Neural progenitor cell (in vitro differentiated cells): ENCODE measurements at regions not wholly inside any gene's neighbourhood (a gene's known extent, or its start where the extent isn't known, plus 50 kb on each side); places are given as distances from the start of the nearest gene placed in this dataset.
A peak's percentile ranks its signal among the peaks of the same experiment; 100 is the strongest.

Experiments
- DNase-seq: peaks from one replicate; pipeline ENCODE4 v3.0.0-alpha.2; 2016; ENCODE audit warnings: low spot score
- H2AFZ ChIP-seq: fragments of 200-600 bp; sonication (generic); replicated peaks from 2 replicates; pipeline ENCODE4 v1.6.1; 2016; ENCODE audit warnings: antibody characterized with exemption
- H3F3A ChIP-seq: fragments of 200-600 bp; sonication (generic); 2 replicates; pipeline ENCODE4 v1.6.1; 2016; ENCODE audit warnings: antibody characterized with exemption, low read depth
- H3K27ac ChIP-seq: fragments of 200-600 bp; sonication (generic); 2 replicates; pipeline ENCODE4 v1.5.1; 2016; ENCODE audit warnings: mild to moderate bottlenecking
- H3K27me3 ChIP-seq: fragments of 200-600 bp; sonication (generic); 2 replicates; pipeline ENCODE4 v1.6.1; 2016; ENCODE audit warnings: mild to moderate bottlenecking, moderate library complexity
- H3K36me3 ChIP-seq: fragments of 200-600 bp; sonication (generic); 2 replicates; pipeline ENCODE4 v1.5.1; 2016
- H3K4me1 ChIP-seq: fragments of 200-600 bp; sonication (generic); 2 replicates; pipeline ENCODE4 v1.6.1; 2016; ENCODE audit warnings: mixed run types
- H3K4me2 ChIP-seq: fragments of 200-600 bp; sonication (generic); 2 replicates; pipeline ENCODE4 v1.6.1; 2016
- H3K4me3 ChIP-seq: fragments of 200-600 bp; sonication (generic); 2 replicates; pipeline ENCODE4 v1.5.1; 2016
- H3K79me2 ChIP-seq: fragments of 200-600 bp; sonication (generic); 2 replicates; pipeline ENCODE4 v1.6.1; 2016; ENCODE audit warnings: low read depth
- H3K9ac ChIP-seq: fragments of 200-600 bp; sonication (generic); 2 replicates; pipeline ENCODE4 v1.6.1; 2016
- H3K9me3 ChIP-seq: fragments of 200-600 bp; sonication (generic); 2 replicates; pipeline ENCODE4 v1.5.1; 2016; ENCODE audit warnings: low read depth
- H4K20me1 ChIP-seq: fragments of 200-600 bp; sonication (generic); 2 replicates; pipeline ENCODE4 v1.6.1; 2016; ENCODE audit warnings: low read depth
- H3K27ac Mint-ChIP-seq: 3 replicates; pipeline ENCODE4 v1.8.0; 2021; ENCODE audit warnings: mixed read lengths
- H3K27me3 Mint-ChIP-seq: 2 replicates; pipeline ENCODE4 v1.8.0; 2022; ENCODE audit warnings: low read depth, mild to moderate bottlenecking, inconsistent platforms, moderate library complexity, mixed read lengths; ENCODE audit not compliant: insufficient read depth
- H3K36me3 Mint-ChIP-seq: 3 replicates; pipeline ENCODE4 v1.8.0; 2021; ENCODE audit warnings: mixed read lengths
- H3K4me1 Mint-ChIP-seq: 3 replicates; pipeline ENCODE4 v1.8.0; 2021; ENCODE audit warnings: mixed read lengths
- H3K4me3 Mint-ChIP-seq: 3 replicates; pipeline ENCODE4 v1.8.0; 2021; ENCODE audit warnings: mild to moderate bottlenecking, moderate library complexity, mixed read lengths
- H3K9me3 Mint-ChIP-seq: 3 replicates; pipeline ENCODE4 v1.8.0; 2020; ENCODE audit warnings: mixed read lengths
- EZH2 ChIP-seq: fragments of 200-600 bp; sonication (generic); IDR thresholded peaks from 2 replicates; pipeline ENCODE4 v1.6.1; 2017; ENCODE audit warnings: antibody characterized with exemption, mild to moderate bottlenecking, moderate library complexity
- EZH2phosphoT487 ChIP-seq: fragments of 200-600 bp; sonication (generic); IDR thresholded peaks from 2 replicates; pipeline ENCODE4 v1.6.1; 2017; ENCODE audit warnings: antibody characterized with exemption
- TF ChIP-seq, protein P1 (sequence below): fragments of 200-600 bp; sonication (generic); IDR thresholded peaks from 2 replicates; pipeline ENCODE4 v1.5.1; 2017; ENCODE audit warnings: antibody characterized with exemption, mild to moderate bottlenecking

DNA sequence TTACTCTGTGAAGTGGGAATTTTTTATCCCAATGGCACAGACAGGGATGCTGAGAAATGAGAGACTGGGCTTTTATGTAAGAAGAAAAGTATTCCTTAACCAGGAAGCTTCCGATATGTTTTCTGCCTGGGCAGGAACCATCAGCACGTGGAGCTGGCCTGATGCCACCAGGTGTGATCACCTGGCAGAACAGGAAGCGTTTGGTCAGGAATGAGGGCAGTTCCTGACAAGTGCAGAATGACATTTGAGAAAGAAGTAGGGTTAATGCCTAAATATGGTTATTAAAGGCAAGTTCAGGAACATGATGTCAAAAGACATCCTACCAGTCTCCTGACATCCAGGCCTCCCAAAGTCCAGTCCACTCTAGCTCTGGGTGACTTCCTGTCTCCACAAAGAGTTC, 210.3 kb downstream of the NUAK1 start:
- H3K4me2 ChIP-seq, result no peak overlapping the region
- no peak overlapping the region for H3K4me3 ChIP-seq
- H3K27ac ChIP-seq, result no peak overlapping the region
- Mint-ChIP-seq H3K27ac (no peak overlapping the region), H3K27me3 (peaks cover 8% of the 10 kb centered on the region), H3K4me1 (peaks cover 24% of the 10 kb centered on the region), H3K4me3 (no peak overlapping the region), H3K9me3 (peaks cover 9% of the 10 kb centered on the region), H3K36me3 (peaks cover 4% of the 10 kb centered on the region)
- TF ChIP-seq, protein P1, sequence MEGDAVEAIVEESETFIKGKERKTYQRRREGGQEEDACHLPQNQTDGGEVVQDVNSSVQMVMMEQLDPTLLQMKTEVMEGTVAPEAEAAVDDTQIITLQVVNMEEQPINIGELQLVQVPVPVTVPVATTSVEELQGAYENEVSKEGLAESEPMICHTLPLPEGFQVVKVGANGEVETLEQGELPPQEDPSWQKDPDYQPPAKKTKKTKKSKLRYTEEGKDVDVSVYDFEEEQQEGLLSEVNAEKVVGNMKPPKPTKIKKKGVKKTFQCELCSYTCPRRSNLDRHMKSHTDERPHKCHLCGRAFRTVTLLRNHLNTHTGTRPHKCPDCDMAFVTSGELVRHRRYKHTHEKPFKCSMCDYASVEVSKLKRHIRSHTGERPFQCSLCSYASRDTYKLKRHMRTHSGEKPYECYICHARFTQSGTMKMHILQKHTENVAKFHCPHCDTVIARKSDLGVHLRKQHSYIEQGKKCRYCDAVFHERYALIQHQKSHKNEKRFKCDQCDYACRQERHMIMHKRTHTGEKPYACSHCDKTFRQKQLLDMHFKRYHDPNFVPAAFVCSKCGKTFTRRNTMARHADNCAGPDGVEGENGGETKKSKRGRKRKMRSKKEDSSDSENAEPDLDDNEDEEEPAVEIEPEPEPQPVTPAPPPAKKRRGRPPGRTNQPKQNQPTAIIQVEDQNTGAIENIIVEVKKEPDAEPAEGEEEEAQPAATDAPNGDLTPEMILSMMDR, result no peak
- no peak for TF ChIP-seq EZH2phosphoT487
- no peak for TF ChIP-seq EZH2
- no peak overlapping the region for H3K9ac ChIP-seq
- H3K9me3 ChIP-seq, result no peaks in the 10 kb centered on the region
- no peak for DNase-seq
- H3K36me3 ChIP-seq, result no peaks in the 10 kb centered on the region
- no peaks in the 10 kb centered on the region for H4K20me1 ChIP-seq
- peaks cover 15% of the 10 kb centered on the region for H3K4me1 ChIP-seq
- no peak overlapping the region for H2AFZ ChIP-seq
- no peaks in the 10 kb centered on the region for H3K27me3 ChIP-seq
- no peaks in the 10 kb centered on the region for H3F3A ChIP-seq
- H3K79me2 ChIP-seq, result no peaks in the 10 kb centered on the region

DNA sequence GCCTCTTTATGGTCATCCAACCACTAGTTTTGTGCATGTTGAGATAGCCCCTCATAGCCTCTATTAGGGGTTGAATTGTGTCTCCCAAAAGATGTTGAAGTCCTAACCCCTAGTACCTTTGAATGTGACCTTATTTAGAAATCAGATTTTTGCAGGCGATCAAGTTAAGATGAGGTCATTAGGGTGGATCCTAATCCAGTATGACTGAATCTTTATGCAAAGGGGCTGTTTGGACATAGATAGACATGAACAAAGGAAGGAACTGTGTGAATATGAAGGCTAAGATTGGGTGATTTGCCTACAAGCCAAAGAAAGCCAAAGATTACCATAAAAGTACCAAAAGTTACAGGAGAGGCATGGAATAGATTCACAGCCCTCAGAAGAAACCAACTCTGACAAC, 209.6 kb downstream of the NUAK1 start:
- H3K9me3 Mint-ChIP-seq, result peaks cover 9% of the 10 kb centered on the region

DNA sequence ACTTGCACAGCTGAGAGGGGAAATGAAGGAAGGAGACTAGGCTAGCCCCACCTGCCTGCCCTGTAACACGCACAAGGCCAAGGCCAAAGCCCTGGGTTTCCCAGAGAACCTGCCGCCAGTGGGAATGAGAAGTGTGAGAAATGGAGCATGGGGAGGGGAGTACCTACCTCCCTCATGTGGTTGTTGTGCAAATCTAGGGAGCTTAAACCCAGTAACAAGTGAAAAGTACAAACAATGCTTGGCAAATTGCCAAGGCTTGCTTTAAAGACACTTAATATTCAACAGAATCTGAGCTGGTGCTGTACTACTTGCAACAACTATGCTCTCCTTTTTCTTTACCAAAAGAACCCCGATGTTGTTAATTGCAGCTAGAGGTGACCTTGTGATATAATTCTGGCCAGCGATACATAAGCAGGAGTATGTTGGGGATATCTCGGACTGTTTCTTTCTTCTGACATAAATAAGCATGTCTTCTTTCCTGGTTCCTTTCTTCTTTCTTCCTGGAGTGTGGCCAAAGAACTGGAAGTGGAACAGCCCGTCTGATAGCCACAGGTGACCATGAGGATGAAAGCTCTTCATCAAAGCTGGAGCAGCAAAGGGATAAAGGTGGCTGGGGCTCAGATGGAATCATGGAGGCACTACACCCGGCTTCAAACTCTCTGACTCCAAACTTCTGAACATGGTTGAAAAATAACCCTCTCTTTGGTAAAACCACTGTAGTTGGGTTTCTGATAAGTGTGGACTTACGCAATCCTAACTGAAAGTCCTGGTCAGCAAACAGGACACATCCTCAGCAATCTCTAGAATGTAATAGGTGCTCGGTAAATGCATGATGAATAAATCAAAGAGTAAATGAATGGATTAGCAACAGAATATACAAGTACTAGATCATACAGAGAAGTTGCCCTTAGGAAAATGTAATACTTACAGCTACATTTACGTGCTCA, 207.9 kb downstream of the NUAK1 start:
- Histone ChIP-seq H3K27ac (no peak overlapping the region), H3K36me3 (no peaks in the 10 kb centered on the region), H3K4me3 (no peak overlapping the region), H3K9me3 (no peaks in the 10 kb centered on the region), H3K27me3 (no peaks in the 10 kb centered on the region), H3K4me1 (peaks cover 15% of the 10 kb centered on the region), H3F3A (no peaks in the 10 kb centered on the region), H3K4me2 (no peak overlapping the region), H2AFZ (no peak overlapping the region), H3K9ac (no peak overlapping the region), H3K79me2 (no peaks in the 10 kb centered on the region), H4K20me1 (no peaks in the 10 kb centered on the region)
- H3K27ac Mint-ChIP-seq, result peak overlapping the region; percentile 48
- no peak overlapping the region for H3K4me3 Mint-ChIP-seq
- H3K9me3 Mint-ChIP-seq, result peaks cover 9% of the 10 kb centered on the region
- H3K36me3 Mint-ChIP-seq, result peaks cover 4% of the 10 kb centered on the region
- no peak for TF ChIP-seq EZH2phosphoT487
- TF ChIP-seq EZH2, result no peak
- TF ChIP-seq, protein P1, result no peak
- H3K4me1 Mint-ChIP-seq, result peaks cover 34% of the 10 kb centered on the region
- H3K27me3 Mint-ChIP-seq, result peaks cover 11% of the 10 kb centered on the region
- DNase-seq, result no peak

More for the DNA sequence above, 209.6 kb downstream of the NUAK1 start:
- Mint-ChIP-seq H3K27ac (no peak overlapping the region), H3K36me3 (peaks cover 4% of the 10 kb centered on the region), H3K4me3 (no peak overlapping the region), H3K27me3 (peaks cover 7% of the 10 kb centered on the region), H3K4me1 (peaks cover 27% of the 10 kb centered on the region)
- no peaks in the 10 kb centered on the region for H3K79me2 ChIP-seq
- no peak overlapping the region for H3K27ac ChIP-seq
- no peaks in the 10 kb centered on the region for H3K36me3 ChIP-seq
- no peak overlapping the region for H3K9ac ChIP-seq
- H3K4me2 ChIP-seq, result no peak overlapping the region
- H3K27me3 ChIP-seq, result no peaks in the 10 kb centered on the region
- TF ChIP-seq, protein P1, result no peak
- TF ChIP-seq EZH2 (no peak), EZH2phosphoT487 (no peak)
- no peaks in the 10 kb centered on the region for H4K20me1 ChIP-seq
- DNase-seq, result no peak
- no peaks in the 10 kb centered on the region for H3F3A ChIP-seq
- H3K9me3 ChIP-seq, result no peaks in the 10 kb centered on the region
- H3K4me3 ChIP-seq, result no peak overlapping the region
- H2AFZ ChIP-seq, result no peak overlapping the region
- H3K4me1 ChIP-seq, result peaks cover 15% of the 10 kb centered on the region
